ENCODE measurements at regions not wholly inside any gene's neighbourhood (a gene's known extent, or its start where the extent isn't known, plus 50 kb on each side); places are given as distances from the start of the nearest gene placed in this dataset.
A peak's percentile ranks its signal among the peaks of the same experiment; 100 is the strongest.

DNA sequence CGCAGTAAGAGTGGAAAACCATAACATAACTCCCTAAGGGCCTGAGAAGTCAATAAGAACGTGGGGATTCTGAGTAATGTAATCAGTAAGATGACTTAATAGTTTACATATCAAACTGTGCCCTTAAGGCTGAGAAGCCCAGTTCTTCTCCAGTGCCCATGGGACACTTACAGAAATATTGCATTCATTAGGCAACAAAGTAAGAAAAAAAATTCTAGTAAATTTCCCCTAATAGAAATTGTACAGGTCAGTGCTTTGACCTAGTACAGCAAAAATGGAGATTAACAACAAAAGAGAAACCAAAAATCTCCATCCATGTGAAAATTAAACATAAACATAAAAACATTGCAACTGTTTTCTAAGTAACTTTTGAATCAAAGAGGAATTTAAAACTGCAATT is 139.8 kb upstream of the HS6ST1 start:
- 46 to 47% methylated on average over 2 of the region's 2 CpGs for WGBS, 2 donors

GRCh38 chr2:128464456-128464855 is 145.8 kb upstream of the HS6ST1 start:
- peak in 1 of 2 donors; percentile 18 for DNase-seq (ENCODE audit: low spot score in 2 of 2)
- WGBS, 2 donors: 71 to 100% methylated on average over 1 of the region's 1 CpG
- no peak overlapping the region for H3K4me3 ChIP-seq (ENCODE audit: low read depth, poor library complexity, severe bottlenecking)
- intact Hi-C loops (cut with DNase I; ENCODE audit: low total_unique reads): no loop called here
- TF ChIP-seq POLR2A (IDR thresholded peaks at IDR 0.05) (no peak), CTCF (IDR thresholded peaks at IDR 0.05) (no peak)

More for the DNA sequence above, 139.8 kb upstream of the HS6ST1 start:
- H3K4me3 ChIP-seq (ENCODE audit: low read depth, poor library complexity, severe bottlenecking): no peak overlapping the region
- no peak for DNase-seq (ENCODE audit: low spot score in 2 of 2)
- TF ChIP-seq CTCF (IDR thresholded peaks at IDR 0.05): no peak
- no peak for TF ChIP-seq POLR2A (IDR thresholded peaks at IDR 0.05)
- intact Hi-C loops (cut with DNase I; ENCODE audit: low total_unique reads): loop anchor here (1.0 kb wide), 1 partner anchor 30 kb away; no protein-coding TSS in a partner anchor

GRCh38 chr2:128465246-128466170 is 146.8 kb upstream of the HS6ST1 start:
- 58 to 70% methylated on average over 4 of the region's 4 CpGs for WGBS, 2 donors
- DNase-seq (ENCODE audit: low spot score in 2 of 2): peak in 1 of 2 donors; percentile 79
- H3K4me3 ChIP-seq (ENCODE audit: low read depth, poor library complexity, severe bottlenecking): no peak overlapping the region
- TF ChIP-seq CTCF (IDR thresholded peaks at IDR 0.05) (no peak), POLR2A (IDR thresholded peaks at IDR 0.05) (no peak)
- intact Hi-C loops (cut with DNase I; ENCODE audit: low total_unique reads): no loop called here

DNA sequence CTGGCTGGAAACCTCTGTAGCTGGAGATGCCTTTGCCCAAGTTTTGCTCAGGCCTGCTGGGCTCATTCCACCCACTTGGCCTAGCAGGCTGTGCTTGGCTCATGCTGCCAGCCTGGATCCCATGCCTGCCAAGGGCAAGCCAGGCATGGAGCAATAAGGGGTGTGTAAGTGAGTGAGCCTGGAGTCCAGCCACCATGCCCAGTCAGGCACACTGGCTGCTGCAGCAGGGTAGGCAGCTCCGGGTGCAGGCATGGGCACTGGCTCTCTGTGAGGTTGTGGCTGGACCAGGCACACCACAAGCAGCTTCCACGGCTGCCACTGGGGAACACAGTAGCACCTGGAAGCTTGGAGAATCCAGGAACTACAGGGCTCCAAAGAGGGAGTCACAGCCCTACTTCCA is 147.7 kb upstream of the HS6ST1 start:
- no peak for TF ChIP-seq CTCF (IDR thresholded peaks at IDR 0.05)
- TF ChIP-seq POLR2A (IDR thresholded peaks at IDR 0.05): no peak
- DNase-seq (ENCODE audit: low spot score in 2 of 2): peak; percentile 45 to 85
- 29 to 56% methylated on average over 1 of the region's 2 CpGs for WGBS, 2 donors
- intact Hi-C loops (cut with DNase I; ENCODE audit: low total_unique reads): no loop called here
- no peak overlapping the region for H3K4me3 ChIP-seq (ENCODE audit: low read depth, poor library complexity, severe bottlenecking)

GRCh38 chr2:128466776-128467175 is 148.1 kb upstream of the HS6ST1 start:
- TF ChIP-seq POLR2A (IDR thresholded peaks at IDR 0.05): no peak
- no peak for TF ChIP-seq CTCF (IDR thresholded peaks at IDR 0.05)
- DNase-seq (ENCODE audit: low spot score in 2 of 2): peak in 1 of 2 donors; percentile 21
- H3K4me3 ChIP-seq (ENCODE audit: low read depth, poor library complexity, severe bottlenecking): no peak overlapping the region
- intact Hi-C loops (cut with DNase I; ENCODE audit: low total_unique reads): no loop called here
- 83 to 87% methylated on average over 1 to 2 of the region's 2 CpGs for WGBS, 2 donors

Measured in lower leg skin (tissue), 4 donors.